ENCODE measurements at regions not wholly inside any gene's neighbourhood (a gene's known extent, or its start where the extent isn't known, plus 50 kb on each side); places are given as distances from the start of the nearest gene placed in this dataset.

GRCh38 chr13:72253754-72254153 is 386.8 kb upstream of the DACH1 start:
- TF ChIP-seq CTCF (IDR thresholded peaks at IDR 0.05; ENCODE audit: low read length) = no peak
- no peak for TF ChIP-seq EZH2 (IDR thresholded peaks at IDR 0.05; ENCODE audit: borderline replicate concordance, low read length)

All from OCI-LY1 (cell line).